ENCODE measurements at regions not wholly inside any gene's neighbourhood (a gene's known extent, or its start where the extent isn't known, plus 50 kb on each side); places are given as distances from the start of the nearest gene placed in this dataset.

DNA sequence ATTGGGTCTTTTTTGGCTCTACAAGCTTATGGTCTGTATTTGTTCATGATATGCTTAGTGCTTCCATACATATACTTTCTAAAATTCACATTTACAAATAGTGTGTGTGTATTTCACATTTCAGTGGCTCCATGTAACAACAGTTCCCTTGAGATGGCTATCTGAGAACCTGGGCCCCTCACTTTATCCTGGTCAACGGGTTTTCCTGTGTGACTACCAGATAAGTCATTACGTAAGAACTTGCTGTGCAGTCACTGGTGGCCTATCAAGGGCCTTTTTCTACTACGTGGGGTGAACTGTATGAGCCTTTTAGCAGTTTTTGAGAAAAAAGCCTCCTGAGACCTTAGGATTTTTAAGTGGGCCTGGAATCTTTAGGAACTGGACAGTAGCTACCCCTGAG, 454.1 kb downstream of the PCNX1 start:
- TF ChIP-seq POLR2AphosphoS5 (IDR thresholded peaks at IDR 0.05), result no peak
- TF ChIP-seq, protein P1, sequence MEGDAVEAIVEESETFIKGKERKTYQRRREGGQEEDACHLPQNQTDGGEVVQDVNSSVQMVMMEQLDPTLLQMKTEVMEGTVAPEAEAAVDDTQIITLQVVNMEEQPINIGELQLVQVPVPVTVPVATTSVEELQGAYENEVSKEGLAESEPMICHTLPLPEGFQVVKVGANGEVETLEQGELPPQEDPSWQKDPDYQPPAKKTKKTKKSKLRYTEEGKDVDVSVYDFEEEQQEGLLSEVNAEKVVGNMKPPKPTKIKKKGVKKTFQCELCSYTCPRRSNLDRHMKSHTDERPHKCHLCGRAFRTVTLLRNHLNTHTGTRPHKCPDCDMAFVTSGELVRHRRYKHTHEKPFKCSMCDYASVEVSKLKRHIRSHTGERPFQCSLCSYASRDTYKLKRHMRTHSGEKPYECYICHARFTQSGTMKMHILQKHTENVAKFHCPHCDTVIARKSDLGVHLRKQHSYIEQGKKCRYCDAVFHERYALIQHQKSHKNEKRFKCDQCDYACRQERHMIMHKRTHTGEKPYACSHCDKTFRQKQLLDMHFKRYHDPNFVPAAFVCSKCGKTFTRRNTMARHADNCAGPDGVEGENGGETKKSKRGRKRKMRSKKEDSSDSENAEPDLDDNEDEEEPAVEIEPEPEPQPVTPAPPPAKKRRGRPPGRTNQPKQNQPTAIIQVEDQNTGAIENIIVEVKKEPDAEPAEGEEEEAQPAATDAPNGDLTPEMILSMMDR (IDR thresholded peaks at IDR 0.05), result no peak
- TF ChIP-seq EP300 (IDR thresholded peaks at IDR 0.05), result no peak

All from stomach (tissue), 4 donors.